Lower leg skin (tissue), 3 donors: ENCODE measurements at regions not wholly inside any gene's neighbourhood (a gene's known extent, or its start where the extent isn't known, plus 50 kb on each side); places are given as distances from the start of the nearest gene placed in this dataset.

Experiments
- POLR2A ChIP-seq, 2 donors: fragments of 450-650 bp; IDR thresholded peaks; one replicate each; pipeline ENCODE4 v1.6.1; 2016 to 2017; ENCODE audit warnings: antibody characterized with exemption in 2 of 2, mild to moderate bottlenecking in 1 of 2, moderate library complexity in 1 of 2
- TF ChIP-seq, protein P1 (sequence below), 3 donors: fragments of 450-650 bp; IDR thresholded peaks; one replicate each; pipeline ENCODE4 v1.5.1; 2016; ENCODE audit warnings: antibody characterized with exemption in 3 of 3, mild to moderate bottlenecking in 3 of 3, moderate library complexity in 2 of 3

DNA sequence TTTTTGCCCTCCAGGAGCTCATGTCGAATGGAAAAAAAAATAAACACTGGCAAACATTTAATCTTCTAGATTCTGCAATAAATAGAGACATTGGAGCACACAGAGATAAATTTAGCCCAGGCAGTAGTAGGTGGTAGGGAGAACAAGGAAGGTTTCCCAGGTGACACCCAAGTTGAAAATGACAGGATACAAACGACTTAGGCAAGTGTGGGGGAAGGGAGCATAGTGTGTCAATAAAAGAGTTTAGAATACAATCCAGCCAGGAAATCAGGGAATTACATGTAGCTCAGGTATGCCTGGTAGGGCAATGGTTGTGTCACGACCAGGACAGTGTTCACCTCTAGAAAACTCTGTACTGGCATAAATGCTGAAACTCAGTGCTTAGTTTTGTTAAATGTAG is 364.6 kb upstream of the AGTR1 start:
- TF ChIP-seq, protein P1, sequence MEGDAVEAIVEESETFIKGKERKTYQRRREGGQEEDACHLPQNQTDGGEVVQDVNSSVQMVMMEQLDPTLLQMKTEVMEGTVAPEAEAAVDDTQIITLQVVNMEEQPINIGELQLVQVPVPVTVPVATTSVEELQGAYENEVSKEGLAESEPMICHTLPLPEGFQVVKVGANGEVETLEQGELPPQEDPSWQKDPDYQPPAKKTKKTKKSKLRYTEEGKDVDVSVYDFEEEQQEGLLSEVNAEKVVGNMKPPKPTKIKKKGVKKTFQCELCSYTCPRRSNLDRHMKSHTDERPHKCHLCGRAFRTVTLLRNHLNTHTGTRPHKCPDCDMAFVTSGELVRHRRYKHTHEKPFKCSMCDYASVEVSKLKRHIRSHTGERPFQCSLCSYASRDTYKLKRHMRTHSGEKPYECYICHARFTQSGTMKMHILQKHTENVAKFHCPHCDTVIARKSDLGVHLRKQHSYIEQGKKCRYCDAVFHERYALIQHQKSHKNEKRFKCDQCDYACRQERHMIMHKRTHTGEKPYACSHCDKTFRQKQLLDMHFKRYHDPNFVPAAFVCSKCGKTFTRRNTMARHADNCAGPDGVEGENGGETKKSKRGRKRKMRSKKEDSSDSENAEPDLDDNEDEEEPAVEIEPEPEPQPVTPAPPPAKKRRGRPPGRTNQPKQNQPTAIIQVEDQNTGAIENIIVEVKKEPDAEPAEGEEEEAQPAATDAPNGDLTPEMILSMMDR (IDR thresholded peaks at IDR 0.05): no peak
- no peak for TF ChIP-seq POLR2A (IDR thresholded peaks at IDR 0.05)
